ENCODE measurements at regions not wholly inside any gene's neighbourhood (a gene's known extent, or its start where the extent isn't known, plus 50 kb on each side); places are given as distances from the start of the nearest gene placed in this dataset.

DNA sequence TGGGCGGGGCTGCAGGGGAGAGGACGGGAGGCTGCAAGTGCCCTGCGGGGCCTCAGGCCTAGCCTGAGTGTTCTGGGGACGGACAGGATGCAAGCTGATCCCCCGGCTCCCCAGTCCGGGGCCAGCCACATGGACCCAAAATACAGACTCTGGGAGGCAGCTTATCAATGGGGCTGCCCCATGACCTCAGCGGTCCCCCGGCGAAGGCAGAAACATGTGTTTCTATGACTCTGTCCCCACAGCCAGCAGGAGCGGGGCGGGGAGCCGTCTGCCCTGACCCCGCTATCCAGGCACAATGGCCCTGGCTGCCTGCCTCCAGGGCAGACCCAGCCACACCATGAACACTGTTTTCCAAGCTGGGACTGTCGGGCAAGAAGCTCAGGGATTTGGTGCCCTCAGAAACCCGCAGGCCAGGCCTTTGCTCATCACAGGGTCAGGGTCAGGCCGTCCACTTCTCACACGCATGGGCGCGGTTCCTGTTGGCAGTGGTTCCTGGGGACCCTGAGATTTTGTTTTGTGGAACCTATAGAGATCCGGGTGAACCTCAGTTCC lies 75.0 kb downstream of the RFLNA start:
- H3K4me3 Mint-ChIP-seq = no peak overlapping the region
- POLR2A ChIA-PET = no interaction called here
- ATAC-seq = no peak

DNA sequence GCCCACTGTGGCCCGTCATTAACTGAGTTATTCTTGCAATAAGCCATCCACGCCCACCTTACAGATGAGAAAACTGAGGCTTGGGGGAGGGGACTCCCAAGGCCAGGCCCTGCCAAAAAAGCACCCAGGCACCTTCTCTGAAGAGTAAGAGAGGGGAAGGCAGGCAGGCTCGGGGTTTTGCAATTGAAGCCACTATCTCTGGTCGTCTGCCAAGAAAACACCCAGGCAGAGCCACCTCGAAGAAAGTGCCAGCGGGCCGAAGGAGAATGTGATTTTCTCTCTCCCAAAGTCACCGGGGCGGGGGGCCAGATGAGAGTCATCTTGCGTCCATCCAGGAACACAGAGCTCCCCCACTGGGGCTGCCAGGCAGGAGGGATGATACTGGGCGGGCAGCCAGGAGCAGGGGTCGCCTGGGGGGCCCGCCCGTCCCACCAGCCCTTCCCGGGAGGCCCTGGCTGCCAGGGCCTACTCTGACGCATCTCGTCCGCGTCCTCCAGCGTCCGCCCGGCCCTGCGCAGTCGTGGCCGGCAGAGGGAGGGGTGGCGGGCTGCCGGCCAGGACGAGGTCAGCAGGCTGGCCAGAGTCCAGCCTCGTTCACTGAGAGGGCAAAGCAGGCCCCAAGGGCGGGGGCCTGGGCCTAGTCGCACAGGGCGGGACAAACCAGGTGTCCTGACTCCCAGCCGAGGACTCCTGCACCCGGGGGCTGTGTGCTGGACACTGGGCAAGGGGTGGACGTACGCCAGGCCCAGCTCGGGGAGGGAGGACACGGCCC lies 74.3 kb downstream of the RFLNA start:
- Mint-ChIP-seq H3K4me3 (no peak overlapping the region), H3K27ac (no peak overlapping the region), H3K9me3 (ENCODE audit: low read depth) (no peaks in the 10 kb centered on the region), H3K27me3 (no peaks in the 10 kb centered on the region), H3K4me1 (no peaks in the 10 kb centered on the region), H3K36me3 (ENCODE audit: low read depth) (peaks cover 2% of the 10 kb centered on the region)
- POLR2A ChIA-PET = no interaction called here
- ATAC-seq = no peak
- intact Hi-C loops (cut with DNase I, micrococcal nuclease) = no loop called here
- CTCF ChIA-PET = no interaction called here
- no peak for DNase-seq

More for the DNA sequence above, 75.0 kb downstream of the RFLNA start:
- Mint-ChIP-seq H3K27me3 (no peaks in the 10 kb centered on the region), H3K36me3 (ENCODE audit: low read depth) (peaks cover 2% of the 10 kb centered on the region), H3K27ac (no peak overlapping the region), H3K4me1 (no peaks in the 10 kb centered on the region), H3K9me3 (ENCODE audit: low read depth) (no peaks in the 10 kb centered on the region)
- CTCF ChIA-PET = no interaction called here
- intact Hi-C loops (cut with DNase I, micrococcal nuclease) = no loop called here
- no peak for DNase-seq

DNA sequence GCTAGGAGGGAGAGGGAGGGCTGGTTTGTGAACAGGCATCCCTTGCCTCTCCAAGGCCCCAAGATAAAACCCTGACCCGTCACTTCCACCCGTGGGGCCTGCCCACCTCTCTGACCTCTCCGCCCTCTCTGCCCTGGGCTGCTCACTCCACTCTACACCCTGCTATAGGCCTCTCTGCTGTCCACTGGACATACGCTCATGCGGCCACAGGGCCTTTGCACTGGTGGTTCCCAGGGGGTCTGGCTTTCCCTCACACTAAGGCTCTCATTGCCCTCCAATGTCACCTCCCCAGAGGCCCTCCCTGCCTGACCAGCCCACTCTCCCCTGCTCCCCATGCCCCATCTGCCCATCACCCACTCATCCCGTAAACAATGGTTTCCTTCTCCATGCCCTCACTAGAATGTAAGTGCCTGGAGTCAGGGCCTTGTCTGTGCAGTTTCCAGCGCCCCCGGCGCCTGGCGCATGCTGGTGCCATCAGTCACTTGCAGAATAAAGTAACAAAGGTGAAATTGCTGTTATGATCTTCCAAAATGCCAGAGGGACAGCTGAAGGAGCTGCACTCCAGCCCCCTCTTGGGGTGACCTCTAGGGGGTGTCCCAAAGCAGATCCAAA lies 73.6 kb downstream of the RFLNA start:
- no peak for DNase-seq
- no peak overlapping the region for H3K4me3 Mint-ChIP-seq
- no peaks in the 10 kb centered on the region for H3K9me3 Mint-ChIP-seq (ENCODE audit: low read depth)
- no peak for ATAC-seq
- H3K36me3 Mint-ChIP-seq (ENCODE audit: low read depth) = peaks cover 2% of the 10 kb centered on the region
- POLR2A ChIA-PET = no interaction called here
- no peak overlapping the region for H3K27ac Mint-ChIP-seq
- intact Hi-C loops (cut with DNase I, micrococcal nuclease) = no loop called here
- H3K27me3 Mint-ChIP-seq = no peaks in the 10 kb centered on the region
- CTCF ChIA-PET = no interaction called here
- no peaks in the 10 kb centered on the region for H3K4me1 Mint-ChIP-seq

DNA sequence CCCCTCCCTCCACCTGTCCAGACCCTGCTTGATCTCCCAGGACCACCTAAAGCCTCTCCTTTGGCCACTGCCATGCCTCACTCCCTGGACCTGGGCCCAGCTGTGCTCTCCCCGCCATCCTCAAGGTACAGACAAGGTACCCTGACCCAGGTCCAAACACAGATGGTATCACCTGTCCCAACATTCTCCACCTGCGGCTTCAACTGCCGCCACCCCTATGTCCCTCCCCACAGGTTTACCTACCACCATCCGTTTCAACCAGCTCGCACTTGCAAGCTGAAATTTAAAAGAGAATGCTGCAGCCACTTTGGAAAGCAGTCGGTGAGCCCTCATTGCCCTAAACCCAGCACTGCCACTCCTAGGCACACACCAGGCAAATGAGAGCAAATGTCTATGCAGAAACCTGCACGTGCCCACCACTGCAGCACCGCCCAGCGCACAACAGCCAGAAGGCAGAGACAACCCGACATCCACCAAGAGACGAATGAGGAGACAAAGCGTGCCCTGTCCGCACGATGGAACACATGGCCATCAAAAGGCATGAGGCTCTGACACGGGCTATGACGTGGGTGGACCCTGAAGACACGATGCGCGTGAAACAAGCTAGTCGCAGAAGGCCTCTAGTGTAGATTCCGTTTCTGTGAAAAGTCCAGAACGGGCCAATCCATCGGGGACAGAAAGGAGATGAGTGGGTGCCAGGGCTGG lies 71.0 kb downstream of the RFLNA start:
- ChIA-PET CTCF (interaction anchor here (0.7 kb wide), 1 partner anchor 10 kb away, joined by 3 read pairs; no protein-coding TSS in a partner anchor), POLR2A (no interaction called here)
- no peaks in the 10 kb centered on the region for H3K9me3 Mint-ChIP-seq (ENCODE audit: low read depth)
- ATAC-seq (no peak), DNase-seq (no peak)
- intact Hi-C loops (cut with DNase I, micrococcal nuclease) = no loop called here
- H3K27me3 Mint-ChIP-seq = no peaks in the 10 kb centered on the region
- no peak overlapping the region for H3K4me3 Mint-ChIP-seq
- H3K36me3 Mint-ChIP-seq (ENCODE audit: low read depth) = no peaks in the 10 kb centered on the region
- no peak overlapping the region for H3K27ac Mint-ChIP-seq
- H3K4me1 Mint-ChIP-seq = no peaks in the 10 kb centered on the region

All from activated CD4-positive, alpha-beta T cell treated with anti-CD3 and anti-CD28 coated beads for 36 hours (primary cell).